Panc1 (cell line): ENCODE measurements at regions not wholly inside any gene's neighbourhood (a gene's known extent, or its start where the extent isn't known, plus 50 kb on each side); places are given as distances from the start of the nearest gene placed in this dataset.

Source experiments
- CTCF ChIP-seq: fragments of 450-650 bp; IDR thresholded peaks from 2 replicates; pipeline ENCODE4 v1.5.1; 2017; ENCODE audit warnings: mild to moderate bottlenecking
- POLR2AphosphoS5 ChIP-seq: IDR thresholded peaks from 2 replicates; pipeline ENCODE4 v1.6.1; 2012; ENCODE audit warnings: mild to moderate bottlenecking, low read depth, low read length, moderate library complexity
- REST ChIP-seq, 2 experiments: IDR thresholded peaks; 2 replicates each; pipeline ENCODE4 v1.6.1; 2011 to 2012; ENCODE audit warnings: low read depth in 2 of 2, control low read depth in 1 of 2, low read length in 1 of 2, mild to moderate bottlenecking in 1 of 2, moderate library complexity in 1 of 2; ENCODE audit not compliant: insufficient read depth in 1 of 2
- SIN3A ChIP-seq: IDR thresholded peaks from 2 replicates; pipeline ENCODE4 v1.6.1; 2012; ENCODE audit warnings: low read depth, mild to moderate bottlenecking, low read length, moderate library complexity, borderline replicate concordance; ENCODE audit not compliant: insufficient read depth
- TCF7L2 ChIP-seq: IDR thresholded peaks from 2 replicates; pipeline ENCODE4 v1.6.1; 2011; ENCODE audit warnings: mild to moderate bottlenecking, low read depth, low read length, inconsistent platforms

GRCh38 chr20:4068708-4069107 lies 53.4 kb upstream of the RNF24 start:
- TF ChIP-seq CTCF (no peak), REST (IDR thresholded peaks at IDR 0.05; ENCODE audit: insufficient read depth in 1 of 2, low read depth in 2 of 2, low read length in 1 of 2) (no peak), SIN3A (no peak), POLR2AphosphoS5 (no peak), TCF7L2 (no peak)
